IMR-90 (cell line): ENCODE measurements at regions not wholly inside any gene's neighbourhood (a gene's known extent, or its start where the extent isn't known, plus 50 kb on each side); places are given as distances from the start of the nearest gene placed in this dataset.

ENCODE experiments used
- ATAC-seq: fragments of 200-7000 bp; cut with Tn5 transposase; 2 replicates; pipeline ENCODE4 v1.9.1; 2020; ENCODE audit warnings: low read depth, mild to moderate bottlenecking, moderate library complexity
- BruUV-seq: library from RNA; stranded (reverse); fragments of 400-500 nt; replicated peaks from 2 replicates; lab custom pipeline; 2021; lab: Mats Ljungman, UMichigan
- CTCF ChIA-PET: fragments of 300-600 bp; formaldehyde crosslinking; extraction: SDS; loops from one replicate; lab custom pipeline; 2021; ENCODE audit warnings: antibody characterized with exemption; lab: Yijun Ruan, JAX
- POLR2A ChIA-PET: fragments of 300-600 bp; sonication (Branson Sonifier 250); formaldehyde crosslinking; loops from one replicate; lab custom pipeline; 2022; ENCODE audit warnings: antibody characterized with exemption; ENCODE audit not compliant: unreplicated experiment; lab: Charles Lee
- DNase-seq: peaks from one replicate; pipeline ENCODE4 v3.0.0; 2013
- H2AFZ ChIP-seq: replicated peaks from 2 replicates; pipeline ENCODE3; 2013; ENCODE audit warnings: low read length, mild to moderate bottlenecking; ENCODE audit not compliant: poor library complexity
- H2AK5ac ChIP-seq: 2 replicates; pipeline ENCODE4 v1.6.1; 2013; ENCODE audit warnings: low read depth, low read length, inconsistent platforms
- H2AK9ac ChIP-seq: replicated peaks from 2 replicates; pipeline ENCODE3; 2013; ENCODE audit warnings: mild to moderate bottlenecking, low read depth, low read length, moderate library complexity; ENCODE audit not compliant: poor library complexity
- H2BK120ac ChIP-seq: 2 replicates; pipeline ENCODE4 v1.6.1; 2013; ENCODE audit warnings: low read depth, low read length, inconsistent platforms
- H2BK15ac ChIP-seq: 3 replicates; pipeline ENCODE4 v1.6.1; 2013; ENCODE audit warnings: low read depth, low read length, inconsistent platforms
- H2BK20ac ChIP-seq: 2 replicates; pipeline ENCODE4 v1.6.1; 2013; ENCODE audit warnings: low read depth, mild to moderate bottlenecking, inconsistent platforms, low read length, moderate library complexity
- H2BK5ac ChIP-seq: 2 replicates; pipeline ENCODE4 v1.6.1; 2013; ENCODE audit warnings: mild to moderate bottlenecking, low read depth, low read length, inconsistent platforms; ENCODE audit not compliant: poor library complexity, severe bottlenecking
- H3K14ac ChIP-seq: replicated peaks from 2 replicates; pipeline ENCODE4 v1.6.1; 2013; ENCODE audit warnings: low read depth, low read length, inconsistent platforms
- H3K18ac ChIP-seq: 2 replicates; pipeline ENCODE4 v1.6.1; 2013; ENCODE audit warnings: low read depth, low read length, control low read depth
- H3K23ac ChIP-seq: 2 replicates; pipeline ENCODE4 v1.6.1; 2013; ENCODE audit warnings: low read depth, low read length, inconsistent platforms
- H3K27ac ChIP-seq: 2 replicates; pipeline ENCODE4 v1.5.1; 2013; ENCODE audit warnings: mild to moderate bottlenecking, control low read depth, low read length; ENCODE audit not compliant: insufficient read depth
- H3K27me3 ChIP-seq: 2 replicates; pipeline ENCODE4 v1.6.1; 2013; ENCODE audit warnings: low read length; ENCODE audit not compliant: control insufficient read depth, insufficient read depth
- H3K36me3 ChIP-seq: 2 replicates; pipeline ENCODE4 v1.6.1; 2013; ENCODE audit warnings: low read length, mixed read lengths; ENCODE audit not compliant: control insufficient read depth, insufficient read depth
- H3K4ac ChIP-seq: 2 replicates; pipeline ENCODE4 v1.6.1; 2013; ENCODE audit warnings: low read depth, low read length, inconsistent platforms
- H3K4me1 ChIP-seq: 2 replicates; pipeline ENCODE4 v1.6.1; 2013; ENCODE audit warnings: low read length, mixed read lengths; ENCODE audit not compliant: control insufficient read depth, insufficient read depth
- H3K4me2 ChIP-seq: 2 replicates; pipeline ENCODE4 v1.6.1; 2013; ENCODE audit warnings: low read depth, mild to moderate bottlenecking, control low read depth, low read length, moderate library complexity
- H3K4me3 ChIP-seq: 2 replicates; pipeline ENCODE4 v1.5.1; 2013; ENCODE audit warnings: low read depth, mild to moderate bottlenecking, control low read depth, low read length, moderate library complexity; ENCODE audit not compliant: insufficient read depth
- H3K56ac ChIP-seq: 2 replicates; pipeline ENCODE4 v1.6.1; 2013; ENCODE audit warnings: low read length, inconsistent platforms; ENCODE audit not compliant: insufficient read depth; ENCODE audit errors: extremely low read depth
- H3K79me1 ChIP-seq, 2 experiments: 2 replicates each; pipeline ENCODE4 v1.6.1; 2013; ENCODE audit warnings: low read length in 2 of 2, inconsistent platforms in 1 of 2, low read depth in 1 of 2
- H3K9ac ChIP-seq: 2 replicates; pipeline ENCODE4 v1.6.1; 2013; ENCODE audit warnings: low read depth, low read length, control low read depth
- H3K9me1 ChIP-seq: 2 replicates; pipeline ENCODE4 v1.6.1; 2013; ENCODE audit warnings: low read length, inconsistent platforms; ENCODE audit not compliant: insufficient read depth
- H3K9me3 ChIP-seq: 2 replicates; pipeline ENCODE4 v1.6.1; 2013; ENCODE audit warnings: low read length; ENCODE audit not compliant: control insufficient read depth, insufficient read depth
- H4K20me1 ChIP-seq: 2 replicates; pipeline ENCODE4 v1.6.1; 2013; ENCODE audit warnings: low read length, inconsistent platforms; ENCODE audit not compliant: insufficient read depth
- H4K5ac ChIP-seq: 2 replicates; pipeline ENCODE4 v1.6.1; 2013; ENCODE audit warnings: mild to moderate bottlenecking, low read depth, low read length, control low read depth
- H4K8ac ChIP-seq, 2 experiments: 2 replicates each; pipeline ENCODE4 v1.6.1; 2013; ENCODE audit warnings: low read depth in 2 of 2, low read length in 2 of 2, control low read depth in 1 of 2, inconsistent platforms in 1 of 2
- H4K91ac ChIP-seq: 2 replicates; pipeline ENCODE4 v1.6.1; 2013; ENCODE audit warnings: low read depth, low read length, inconsistent platforms; ENCODE audit not compliant: insufficient read depth
- BHLHE40 ChIP-seq: fragments of 150-350 bp; IDR thresholded peaks from 2 replicates; pipeline ENCODE4 v1.6.1; 2016; ENCODE audit warnings: mild to moderate bottlenecking, low read depth, low read length
- CEBPB ChIP-seq: IDR thresholded peaks from 2 replicates; pipeline ENCODE4 v1.6.1; 2012; ENCODE audit warnings: low read depth, low read length, improper control_type of control experiment
- CHD1 ChIP-seq: IDR thresholded peaks from 2 replicates; pipeline ENCODE4 v1.6.1; 2012; ENCODE audit warnings: low read depth, low read length, improper control_type of control experiment
- FOS ChIP-seq: fragments of 150-350 bp; IDR thresholded peaks from 2 replicates; pipeline ENCODE4 v1.6.1; 2016; ENCODE audit warnings: low read depth, low read length
- MAFK ChIP-seq: IDR thresholded peaks from 2 replicates; pipeline ENCODE4 v1.6.1; 2012; ENCODE audit warnings: low read depth, low read length, improper control_type of control experiment
- MAZ ChIP-seq: IDR thresholded peaks from 2 replicates; pipeline ENCODE4 v1.6.1; 2012; ENCODE audit warnings: low read depth, mild to moderate bottlenecking, low read length, improper control_type of control experiment, moderate library complexity, borderline replicate concordance
- MXI1 ChIP-seq: IDR thresholded peaks from 2 replicates; pipeline ENCODE4 v1.6.1; 2012; ENCODE audit warnings: low read depth, mild to moderate bottlenecking, low read length, moderate library complexity, borderline replicate concordance
- RAD21 ChIP-seq: IDR thresholded peaks from 2 replicates; pipeline ENCODE4 v1.6.1; 2012; ENCODE audit warnings: low read length, improper control_type of control experiment
- RCOR1 ChIP-seq: IDR thresholded peaks from 2 replicates; pipeline ENCODE4 v1.6.1; 2012; ENCODE audit warnings: mild to moderate bottlenecking, low read length, improper control_type of control experiment; ENCODE audit not compliant: insufficient replicate concordance
- SMC3 ChIP-seq: fragments of 150-350 bp; IDR thresholded peaks from 2 replicates; pipeline ENCODE4 v1.6.1; 2016; ENCODE audit warnings: low read depth, mild to moderate bottlenecking, antibody characterized with exemption, low read length, moderate library complexity
- dilution Hi-C: fragments of 300-500 bp; cut with HindIII; formaldehyde crosslinking; loops from one replicate; pipeline ENCODE4 v1.14.3; 2018; ENCODE audit warnings: low sequenced_read_pairs; ENCODE audit not compliant: unreplicated experiment
- in situ Hi-C: fragments of 300-500 bp; cut with MboI; formaldehyde crosslinking; loops from 3 replicates; pipeline ENCODE4 v1.14.3; 2019; ENCODE audit warnings: low sequenced_read_pairs, inconsistent platforms, mixed read lengths
- intact Hi-C: fragments of 100-400 bp; cut with micrococcal nuclease; formaldehyde crosslinking; loops from 2 replicates; pipeline ENCODE4 v1.10.0; 2022
- TF ChIP-seq, protein P1 (sequence below): fragments of 150-350 bp; IDR thresholded peaks from 2 replicates; pipeline ENCODE4 v1.6.1; 2017; ENCODE audit warnings: mild to moderate bottlenecking, antibody characterized with exemption, low read length, low read depth
- TF ChIP-seq, protein P2 (sequence below): conservative IDR thresholded peaks from 2 replicates; pipeline ENCODE4 v1.5.1; 2012; ENCODE audit warnings: mild to moderate bottlenecking, low read depth, low read length, improper control_type of control experiment

GRCh38 chr1:88499671-88500070, 184.4 kb upstream of the PKN2 start:
- BruUV-seq = no TSS peak
- ChIA-PET CTCF (interaction anchor here (0.7 kb wide), 1 partner anchor 166 kb away, joined by 3 read pairs; no protein-coding TSS in a partner anchor), POLR2A (no interaction called here)
- H4K5ac ChIP-seq = no peak overlapping the region
- no peak overlapping the region for H2BK15ac ChIP-seq
- H3K9ac ChIP-seq = no peak overlapping the region
- H3K4ac ChIP-seq = no peak overlapping the region
- H2AK9ac ChIP-seq = no peak overlapping the region
- no peaks in the 10 kb centered on the region for H3K36me3 ChIP-seq
- no peak overlapping the region for H3K4me3 ChIP-seq
- no peak overlapping the region for H2BK5ac ChIP-seq
- intact Hi-C loops (no loop called here), in situ Hi-C loops (no loop called here), dilution Hi-C loops (no loop called here)
- H3K9me3 ChIP-seq = no peaks in the 10 kb centered on the region
- TF ChIP-seq CEBPB = no peak
- no peak for TF ChIP-seq MAFK
- no peak for TF ChIP-seq SMC3
- no peak for TF ChIP-seq BHLHE40
- TF ChIP-seq, protein P1, sequence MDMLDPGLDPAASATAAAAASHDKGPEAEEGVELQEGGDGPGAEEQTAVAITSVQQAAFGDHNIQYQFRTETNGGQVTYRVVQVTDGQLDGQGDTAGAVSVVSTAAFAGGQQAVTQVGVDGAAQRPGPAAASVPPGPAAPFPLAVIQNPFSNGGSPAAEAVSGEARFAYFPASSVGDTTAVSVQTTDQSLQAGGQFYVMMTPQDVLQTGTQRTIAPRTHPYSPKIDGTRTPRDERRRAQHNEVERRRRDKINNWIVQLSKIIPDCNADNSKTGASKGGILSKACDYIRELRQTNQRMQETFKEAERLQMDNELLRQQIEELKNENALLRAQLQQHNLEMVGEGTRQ = no peak
- TF ChIP-seq FOS = no peak
- no peak for TF ChIP-seq MAZ
- TF ChIP-seq, protein P2, sequence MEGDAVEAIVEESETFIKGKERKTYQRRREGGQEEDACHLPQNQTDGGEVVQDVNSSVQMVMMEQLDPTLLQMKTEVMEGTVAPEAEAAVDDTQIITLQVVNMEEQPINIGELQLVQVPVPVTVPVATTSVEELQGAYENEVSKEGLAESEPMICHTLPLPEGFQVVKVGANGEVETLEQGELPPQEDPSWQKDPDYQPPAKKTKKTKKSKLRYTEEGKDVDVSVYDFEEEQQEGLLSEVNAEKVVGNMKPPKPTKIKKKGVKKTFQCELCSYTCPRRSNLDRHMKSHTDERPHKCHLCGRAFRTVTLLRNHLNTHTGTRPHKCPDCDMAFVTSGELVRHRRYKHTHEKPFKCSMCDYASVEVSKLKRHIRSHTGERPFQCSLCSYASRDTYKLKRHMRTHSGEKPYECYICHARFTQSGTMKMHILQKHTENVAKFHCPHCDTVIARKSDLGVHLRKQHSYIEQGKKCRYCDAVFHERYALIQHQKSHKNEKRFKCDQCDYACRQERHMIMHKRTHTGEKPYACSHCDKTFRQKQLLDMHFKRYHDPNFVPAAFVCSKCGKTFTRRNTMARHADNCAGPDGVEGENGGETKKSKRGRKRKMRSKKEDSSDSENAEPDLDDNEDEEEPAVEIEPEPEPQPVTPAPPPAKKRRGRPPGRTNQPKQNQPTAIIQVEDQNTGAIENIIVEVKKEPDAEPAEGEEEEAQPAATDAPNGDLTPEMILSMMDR = no peak
- TF ChIP-seq CHD1 = no peak
- TF ChIP-seq MXI1 = no peak
- TF ChIP-seq RAD21 = no peak
- TF ChIP-seq RCOR1 = no peak
- no peaks in the 10 kb centered on the region for H3K79me1 ChIP-seq
- no peaks in the 10 kb centered on the region for H3K4me1 ChIP-seq
- H3K56ac ChIP-seq = no peak overlapping the region
- no peaks in the 10 kb centered on the region for H4K20me1 ChIP-seq
- ATAC-seq (no peak), DNase-seq (no peak)
- H3K9me1 ChIP-seq = no peaks in the 10 kb centered on the region
- H3K23ac ChIP-seq = no peak overlapping the region
- H3K18ac ChIP-seq = no peak overlapping the region
- no peak overlapping the region for H3K4me2 ChIP-seq
- no peak overlapping the region for H2BK20ac ChIP-seq
- H3K27ac ChIP-seq = no peak overlapping the region
- no peak overlapping the region for H3K14ac ChIP-seq
- no peak overlapping the region for H2AFZ ChIP-seq
- H4K8ac ChIP-seq = no peak overlapping the region
- no peak overlapping the region for H4K91ac ChIP-seq
- no peak overlapping the region for H2AK5ac ChIP-seq
- H3K27me3 ChIP-seq = no peaks in the 10 kb centered on the region
- H2BK120ac ChIP-seq = no peak overlapping the region
